Ovary (tissue), 3 donors: ENCODE measurements at regions not wholly inside any gene's neighbourhood (a gene's known extent, or its start where the extent isn't known, plus 50 kb on each side); places are given as distances from the start of the nearest gene placed in this dataset.

Source experiments
- POLR2A ChIP-seq: fragments of 450-650 bp; IDR thresholded peaks from one replicate; pipeline ENCODE4 v1.6.1; 2017; ENCODE audit warnings: antibody characterized with exemption, mild to moderate bottlenecking, moderate library complexity
- TF ChIP-seq, protein P1 (sequence below), 3 donors: fragments of 450-650 bp in 2 of 3; fragments of 200-600 bp in 1 of 3; IDR thresholded peaks; one replicate each; pipeline versions ENCODE4 v1.5.1 to v1.8.0; 2016 to 2022; ENCODE audit warnings: antibody characterized with exemption in 3 of 3, mild to moderate bottlenecking in 1 of 3
- donor health status: DM: no; HTN: no; CAD: no.

DNA sequence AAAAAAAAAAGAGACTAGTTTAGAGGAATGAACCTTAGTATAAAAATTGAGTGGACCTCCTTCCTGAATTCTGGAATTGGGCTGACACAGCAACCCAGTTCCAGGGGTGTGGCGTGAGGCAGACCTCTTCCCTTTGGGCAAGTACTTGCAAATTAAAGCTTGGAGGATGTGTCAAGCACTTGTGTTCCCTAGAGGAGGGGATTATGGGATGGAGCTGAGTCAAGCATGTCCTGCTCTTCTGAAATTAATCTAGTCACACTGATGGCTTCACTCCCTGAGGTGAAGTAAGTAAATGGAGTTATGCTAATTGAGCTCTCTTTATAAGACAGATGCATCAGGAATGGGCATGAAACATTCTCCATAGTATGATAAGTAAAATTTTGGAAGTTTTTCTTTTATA lies 107.7 kb upstream of the HTR2A start:
- TF ChIP-seq POLR2A = no peak
- TF ChIP-seq, protein P1, sequence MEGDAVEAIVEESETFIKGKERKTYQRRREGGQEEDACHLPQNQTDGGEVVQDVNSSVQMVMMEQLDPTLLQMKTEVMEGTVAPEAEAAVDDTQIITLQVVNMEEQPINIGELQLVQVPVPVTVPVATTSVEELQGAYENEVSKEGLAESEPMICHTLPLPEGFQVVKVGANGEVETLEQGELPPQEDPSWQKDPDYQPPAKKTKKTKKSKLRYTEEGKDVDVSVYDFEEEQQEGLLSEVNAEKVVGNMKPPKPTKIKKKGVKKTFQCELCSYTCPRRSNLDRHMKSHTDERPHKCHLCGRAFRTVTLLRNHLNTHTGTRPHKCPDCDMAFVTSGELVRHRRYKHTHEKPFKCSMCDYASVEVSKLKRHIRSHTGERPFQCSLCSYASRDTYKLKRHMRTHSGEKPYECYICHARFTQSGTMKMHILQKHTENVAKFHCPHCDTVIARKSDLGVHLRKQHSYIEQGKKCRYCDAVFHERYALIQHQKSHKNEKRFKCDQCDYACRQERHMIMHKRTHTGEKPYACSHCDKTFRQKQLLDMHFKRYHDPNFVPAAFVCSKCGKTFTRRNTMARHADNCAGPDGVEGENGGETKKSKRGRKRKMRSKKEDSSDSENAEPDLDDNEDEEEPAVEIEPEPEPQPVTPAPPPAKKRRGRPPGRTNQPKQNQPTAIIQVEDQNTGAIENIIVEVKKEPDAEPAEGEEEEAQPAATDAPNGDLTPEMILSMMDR (IDR thresholded peaks at IDR 0.05) = no peak
